ENCODE measurements at regions not wholly inside any gene's neighbourhood (a gene's known extent, or its start where the extent isn't known, plus 50 kb on each side); places are given as distances from the start of the nearest gene placed in this dataset.
"Not testable (repeated sequence)": the region's sequence is repeated elsewhere in the genome, so short reads cannot be mapped to it uniquely, and the experiment has no call there.

- DNase-seq (no peak), ATAC-seq (no peak)
- intact Hi-C loops (cut with DNase I; ENCODE audit: low total_unique reads) (no loop called here), in situ Hi-C loops (cut with MboI; ENCODE audit: low sequenced_read_pairs in 4 of 4) (no loop called here)
- Histone ChIP-seq H3K27me3 (no peaks in the 10 kb centered on the region), H3K4me1 (no peaks in the 10 kb centered on the region), H3K9me3 (no peaks in the 10 kb centered on the region), H3K27ac (no peak overlapping the region), H3K36me3 (no peaks in the 10 kb centered on the region), H3K4me3 (no peak overlapping the region)
- TF ChIP-seq CTCF (IDR thresholded peaks at IDR 0.05 in 4 of 5, conservative IDR thresholded peaks at IDR 0.05 in 1 of 5) (no peak), POLR2A (IDR thresholded peaks at IDR 0.05) (no peak)
These were observed 63.1 kb downstream of the MATN1 start for GRCh38 chr1:30660241-30660640.

DNA sequence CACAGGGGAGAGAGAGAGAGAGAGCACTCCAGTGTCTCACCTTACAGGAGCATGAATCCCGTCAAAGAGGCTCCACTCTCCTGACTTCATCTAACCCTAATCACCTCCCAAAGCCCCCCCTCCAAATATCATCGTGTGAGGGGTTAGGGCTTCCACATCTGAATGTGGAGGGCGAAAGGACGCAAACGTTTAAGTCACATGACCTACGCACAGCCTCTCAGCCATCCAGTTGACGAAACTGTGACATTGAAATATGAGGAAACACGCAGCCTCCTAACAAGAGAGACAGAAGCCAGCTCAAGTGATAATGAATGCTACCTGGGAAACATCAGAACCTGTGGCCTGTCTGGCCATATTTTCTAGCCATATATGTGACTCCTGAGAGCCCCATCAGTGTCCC is 63.7 kb downstream of the MATN1 start:
- Histone ChIP-seq H3K4me3 (no peak overlapping the region), H3K4me1 (no peaks in the 10 kb centered on the region), H3K27me3 (no peaks in the 10 kb centered on the region), H3K9me3 (no peaks in the 10 kb centered on the region), H3K36me3 (no peaks in the 10 kb centered on the region), H3K27ac (no peak overlapping the region)
- DNase-seq (no peak), ATAC-seq (no peak)
- no peak for TF ChIP-seq CTCF (IDR thresholded peaks at IDR 0.05 in 4 of 5, conservative IDR thresholded peaks at IDR 0.05 in 1 of 5)
- TF ChIP-seq POLR2A (IDR thresholded peaks at IDR 0.05), result no peak
- intact Hi-C loops (cut with DNase I; ENCODE audit: low total_unique reads), result no loop called here
- in situ Hi-C loops (cut with MboI; ENCODE audit: low sequenced_read_pairs in 4 of 4), result no loop called here

- in situ Hi-C loops (cut with MboI; ENCODE audit: low sequenced_read_pairs in 4 of 4); H3K27ac ChIP-seq; H3K9me3 ChIP-seq; H3K36me3 ChIP-seq; H3K4me3 ChIP-seq; H3K4me1 ChIP-seq; DNase-seq; intact Hi-C loops (cut with DNase I; ENCODE audit: low total_unique reads); H3K27me3 ChIP-seq; ATAC-seq: not testable (repeated sequence)
These were observed 65.0 kb downstream of the MATN1 start for GRCh38 chr1:30658375-30658774.

- H3K9me3 ChIP-seq, result no peaks in the 10 kb centered on the region
- DNase-seq (no peak), ATAC-seq (no peak)
- H3K27ac ChIP-seq, result no peak overlapping the region
- H3K27me3 ChIP-seq, result no peaks in the 10 kb centered on the region
- no peaks in the 10 kb centered on the region for H3K36me3 ChIP-seq
- in situ Hi-C loops (cut with MboI; ENCODE audit: low sequenced_read_pairs in 4 of 4) (no loop called here), intact Hi-C loops (cut with DNase I; ENCODE audit: low total_unique reads) (no loop called here)
- no peaks in the 10 kb centered on the region for H3K4me1 ChIP-seq
- H3K4me3 ChIP-seq, result no peak overlapping the region
- TF ChIP-seq CTCF (IDR thresholded peaks at IDR 0.05 in 4 of 5, conservative IDR thresholded peaks at IDR 0.05 in 1 of 5), result no peak
- TF ChIP-seq POLR2A (IDR thresholded peaks at IDR 0.05), result no peak
These were observed 65.4 kb downstream of the MATN1 start for GRCh38 chr1:30658014-30658336.

DNA sequence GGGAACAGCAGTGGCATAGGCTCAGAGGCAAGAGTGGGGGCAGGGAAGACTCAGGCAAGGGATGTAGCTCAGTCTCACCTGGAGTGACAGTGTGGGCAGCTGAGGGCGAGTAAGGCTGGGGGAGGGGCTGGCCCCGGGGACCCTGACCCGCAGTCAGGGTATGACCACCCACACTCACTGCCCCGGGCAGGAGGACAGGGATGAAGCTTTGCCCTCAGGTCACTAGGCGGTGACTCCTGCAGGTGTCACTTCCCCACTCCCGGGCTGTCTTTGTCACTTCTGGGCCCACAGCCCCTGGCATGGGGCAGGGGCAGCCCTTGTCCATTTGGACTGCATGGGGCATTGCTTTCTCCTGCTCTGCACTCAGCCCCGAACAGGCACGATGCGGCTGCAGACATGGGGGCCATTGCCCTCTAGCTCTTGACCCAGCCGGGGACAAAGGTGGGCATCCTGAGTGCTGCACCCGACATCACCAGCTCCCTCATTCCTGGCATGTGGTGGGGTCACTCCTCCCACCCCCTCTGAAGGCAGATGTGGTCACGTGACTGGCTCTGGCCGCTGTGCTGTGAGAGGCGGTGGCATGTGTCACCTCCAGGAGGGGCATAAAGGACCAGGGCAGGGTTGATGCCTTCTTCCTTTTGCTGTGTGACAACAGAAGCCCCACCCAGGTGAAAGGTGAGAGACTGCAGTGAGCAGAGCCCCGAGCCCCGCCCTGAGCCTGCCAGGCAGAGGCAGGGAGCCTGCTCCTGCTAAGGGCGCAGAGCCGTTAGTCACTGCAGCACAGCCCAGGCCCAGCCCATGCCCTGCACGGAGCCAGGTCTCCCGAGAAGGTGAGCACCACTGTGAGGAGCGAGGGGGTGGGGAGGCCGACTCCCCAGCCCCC is 66.0 kb downstream of the MATN1 start:
- TF ChIP-seq POLR2A (IDR thresholded peaks at IDR 0.05), result no peak
- TF ChIP-seq CTCF (IDR thresholded peaks at IDR 0.05 in 4 of 5, conservative IDR thresholded peaks at IDR 0.05 in 1 of 5), result no peak
- no peak for ATAC-seq
- in situ Hi-C loops (cut with MboI; ENCODE audit: low sequenced_read_pairs in 4 of 4) (no loop called here), intact Hi-C loops (cut with DNase I; ENCODE audit: low total_unique reads) (no loop called here)
- no peak for DNase-seq
- Histone ChIP-seq H3K27ac (no peak overlapping the region), H3K4me3 (no peak overlapping the region), H3K36me3 (no peaks in the 10 kb centered on the region), H3K27me3 (no peaks in the 10 kb centered on the region), H3K9me3 (no peaks in the 10 kb centered on the region), H3K4me1 (no peaks in the 10 kb centered on the region)

Measured in gastrocnemius medialis (tissue), 4 donors.